GM12878 (cell line): ENCODE measurements at regions not wholly inside any gene's neighbourhood (a gene's known extent, or its start where the extent isn't known, plus 50 kb on each side); places are given as distances from the start of the nearest gene placed in this dataset.

Experiments used
- ATAC-seq: fragments of 200-7000 bp; cut with Tn5 transposase; 3 replicates; pipeline ENCODE4 v1.9.1; 2020; ENCODE audit warnings: mild to moderate bottlenecking, moderate library complexity
- BruUV-seq: library from RNA; stranded (reverse); fragments of 400-500 nt; replicated peaks from 2 replicates; lab custom pipeline; 2021; lab: Mats Ljungman, UMichigan
- CTCF ChIA-PET: fragments of 300-600 bp; sonication (Branson Sonifier 250); formaldehyde crosslinking; extraction: SDS; loops from one replicate; lab custom pipeline; 2021; ENCODE audit warnings: inconsistent platforms; lab: Yijun Ruan, JAX
- POLR2A ChIA-PET: fragments of 350-600 bp; formaldehyde crosslinking; extraction: SDS; loops from one replicate; lab custom pipeline; 2021; ENCODE audit warnings: inconsistent platforms; lab: Charles Lee
- RAD21 ChIA-PET: fragments of 300-600 bp; sonication (Branson Sonifier 250); formaldehyde crosslinking; loops from one replicate; lab custom pipeline; 2023; ENCODE audit warnings: antibody characterized with exemption; ENCODE audit not compliant: unreplicated experiment; lab: Charles Lee
- SMC1A ChIA-PET: fragments of 300-600 bp; sonication (Branson Sonifier 250); formaldehyde crosslinking; loops from one replicate; lab custom pipeline; 2023; ENCODE audit not compliant: unreplicated experiment, uncharacterized antibody; lab: Charles Lee
- DNase-seq: peaks from one replicate; pipeline ENCODE4 v3.0.0-alpha.2; 2011; ENCODE audit warnings: low read depth, low spot score
- FAIRE-seq: peaks from 3 replicates; lab custom pipeline; 2011; peaks lifted over from hg19 to GRCh38; lab: Jason Lieb, UNC
- H2AFZ ChIP-seq: 2 replicates; pipeline ENCODE4 v1.6.0; 2011; ENCODE audit warnings: low read depth, low read length, control low read depth; ENCODE audit not compliant: control insufficient read depth
- H3K27ac ChIP-seq: 2 replicates; pipeline ENCODE4 v1.5.1; 2011; ENCODE audit warnings: control low read depth; ENCODE audit not compliant: control insufficient read depth, insufficient read depth
- H3K27me3 ChIP-seq, 2 experiments: replicated peaks in 1 of 2; 2 replicates each; pipeline versions ENCODE4 v1.6.0 to v1.6.1; 2011; ENCODE audit warnings: low read length in 1 of 2; ENCODE audit not compliant: control insufficient read depth in 2 of 2, insufficient read depth in 2 of 2
- H3K36me3 ChIP-seq, 2 experiments: 2 replicates each; pipeline ENCODE4 v1.5.1; 2011; ENCODE audit warnings: low read length in 1 of 2; ENCODE audit not compliant: control insufficient read depth in 2 of 2, insufficient read depth in 2 of 2
- H3K4me1 ChIP-seq: 2 replicates; pipeline ENCODE4 v1.6.1; 2011; ENCODE audit warnings: mild to moderate bottlenecking, low read length, moderate library complexity, mixed read lengths; ENCODE audit not compliant: control insufficient read depth, insufficient read depth
- H3K4me2 ChIP-seq: 2 replicates; pipeline ENCODE4 v1.6.0; 2011; ENCODE audit warnings: control low read depth; ENCODE audit not compliant: control insufficient read depth, insufficient read depth
- H3K4me3 ChIP-seq: fragments of 200-600 bp; sonication (generic); 2 replicates; pipeline ENCODE4 v1.5.1; 2016
- H3K79me2 ChIP-seq: 2 replicates; pipeline ENCODE4 v1.6.0; 2011; ENCODE audit warnings: low read length; ENCODE audit not compliant: control insufficient read depth, insufficient read depth
- H3K9ac ChIP-seq: 2 replicates; pipeline ENCODE4 v1.8.0; 2011; ENCODE audit warnings: low read length, control low read depth, mixed read lengths; ENCODE audit not compliant: control insufficient read depth, insufficient read depth
- H3K9me3 ChIP-seq: replicated peaks from 3 replicates; pipeline ENCODE4 v1.5.1; 2011; ENCODE audit warnings: mild to moderate bottlenecking, low read length; ENCODE audit not compliant: control insufficient read depth, insufficient read depth
- H4K20me1 ChIP-seq: 2 replicates; pipeline ENCODE4 v1.6.0; 2011; ENCODE audit not compliant: control insufficient read depth, insufficient read depth
- ATF3 ChIP-seq: IDR thresholded peaks from 2 replicates; pipeline ENCODE4 v1.6.1; 2011; ENCODE audit warnings: low read depth, mild to moderate bottlenecking, low read length, moderate library complexity, borderline replicate concordance; ENCODE audit errors: extremely low read depth
- ATF7 ChIP-seq: fragments of 450-650 bp; IDR thresholded peaks from 2 replicates; pipeline ENCODE4 v1.6.1; 2016; ENCODE audit warnings: low read depth, mild to moderate bottlenecking
- CBX5 ChIP-seq: sonication (generic); IDR thresholded peaks from 2 replicates; pipeline ENCODE4 v1.6.1; 2016; ENCODE audit warnings: low read depth, moderate library complexity, mild to moderate bottlenecking, inconsistent platforms
- FOXK2 ChIP-seq: fragments of 450-650 bp; IDR thresholded peaks from 2 replicates; pipeline ENCODE4 v1.6.1; 2017; ENCODE audit warnings: mild to moderate bottlenecking, moderate library complexity
- IKZF1 ChIP-seq: fragments of 450-650 bp; conservative IDR thresholded peaks from 2 replicates; pipeline ENCODE4 v1.6.1; 2017; ENCODE audit warnings: antibody characterized with exemption, mild to moderate bottlenecking
- IRF3 ChIP-seq: fragments of 450-650 bp; IDR thresholded peaks from 2 replicates; pipeline ENCODE4 v1.6.1; 2014; ENCODE audit warnings: mild to moderate bottlenecking
- KDM1A ChIP-seq: fragments of 200-600 bp; sonication (generic); IDR thresholded peaks from 2 replicates; pipeline ENCODE4 v1.6.1; 2016; ENCODE audit warnings: borderline replicate concordance
- MYB ChIP-seq: fragments of 150-350 bp; IDR thresholded peaks from 2 replicates; pipeline ENCODE4 v1.6.1; 2014; ENCODE audit warnings: mild to moderate bottlenecking, low read depth, low read length, borderline replicate concordance
- NFIC ChIP-seq: IDR thresholded peaks from 2 replicates; pipeline ENCODE4 v1.6.1; 2012; ENCODE audit warnings: low read depth, mild to moderate bottlenecking, inconsistent platforms, low read length, moderate library complexity
- NFXL1 ChIP-seq: fragments of 450-650 bp; IDR thresholded peaks from 2 replicates; pipeline ENCODE4 v1.6.1; 2017; ENCODE audit warnings: antibody characterized with exemption, mild to moderate bottlenecking, borderline replicate concordance
- NFYB ChIP-seq: IDR thresholded peaks from 2 replicates; pipeline ENCODE4 v1.6.1; 2011; ENCODE audit warnings: low read depth, mild to moderate bottlenecking, low read length, improper control_type of control experiment, moderate library complexity; ENCODE audit not compliant: insufficient read depth
- NKRF ChIP-seq: fragments of 450-650 bp; conservative IDR thresholded peaks from 2 replicates; pipeline ENCODE4 v1.6.1; 2017; ENCODE audit warnings: mild to moderate bottlenecking, moderate library complexity
- PAX8 ChIP-seq: fragments of 450-650 bp; IDR thresholded peaks from 2 replicates; pipeline ENCODE4 v1.6.1; 2017; ENCODE audit warnings: mild to moderate bottlenecking, moderate library complexity
- PKNOX1 ChIP-seq: fragments of 450-650 bp; IDR thresholded peaks from 2 replicates; pipeline ENCODE4 v1.6.1; 2016; ENCODE audit warnings: mild to moderate bottlenecking
- PML ChIP-seq: IDR thresholded peaks from 2 replicates; pipeline ENCODE4 v1.6.1; 2012; ENCODE audit warnings: low read length, inconsistent platforms
- RELB ChIP-seq: fragments of 450-650 bp; IDR thresholded peaks from 2 replicates; pipeline ENCODE4 v1.6.1; 2017; ENCODE audit warnings: low read depth, mild to moderate bottlenecking, moderate library complexity
- TBL1XR1 ChIP-seq: IDR thresholded peaks from 2 replicates; pipeline ENCODE4 v1.6.1; 2012; ENCODE audit warnings: low read depth, low read length, improper control_type of control experiment
- TCF3 ChIP-seq: IDR thresholded peaks from 2 replicates; pipeline ENCODE4 v1.6.1; 2012; ENCODE audit warnings: low read depth, mild to moderate bottlenecking, low read length, borderline replicate concordance; ENCODE audit not compliant: insufficient read depth
- ZNF207 ChIP-seq: fragments of 450-650 bp; IDR thresholded peaks from 2 replicates; pipeline ENCODE4 v1.6.1; 2014; ENCODE audit warnings: antibody characterized with exemption, mild to moderate bottlenecking, borderline replicate concordance
- ZNF274 ChIP-seq: IDR thresholded peaks from one replicate; pipeline ENCODE4 v1.8.0; 2011; ENCODE audit not compliant: insufficient read length, insufficient read depth
- WGBS: methylation state at CpG from one replicate; pipeline ENCODE4 v1.1.6; 2016; ENCODE audit warnings: low lambda C conversion rate; ENCODE audit not compliant: insufficient replicate concordance, insufficient coverage; ENCODE audit errors: missing lambda C conversion rate; 5-methylcytosine and 5-hydroxymethylcytosine counted together
- in situ Hi-C: fragments of 300-500 bp; cut with MboI; formaldehyde crosslinking; loops from 9 replicates; pipeline ENCODE4 v1.14.3; 2018; ENCODE audit warnings: mixed read lengths
- intact Hi-C: fragments of 100-400 bp; cut with micrococcal nuclease; formaldehyde crosslinking; loops from one replicate; pipeline ENCODE4 v1.14.2; 2022; ENCODE audit not compliant: unreplicated experiment

GRCh38 chr2:16103614-16104314 lies 163.4 kb downstream of the MYCN start:
- H3K79me2 ChIP-seq: no peaks in the 10 kb centered on the region
- CTCF ChIA-PET: interaction anchor here (0.7 kb wide), 1 partner anchor 782 kb away, joined by 3 read pairs; no protein-coding TSS in a partner anchor
- H3K27ac ChIP-seq: no peak overlapping the region
- no peaks in the 10 kb centered on the region; a peak in 1 of 4 replicates for H3K27me3 ChIP-seq
- ATAC-seq (no peak), DNase-seq (no peak), FAIRE-seq (no peak)
- 30% methylated on average over 11 of the region's 12 CpGs for WGBS
- H3K9ac ChIP-seq: no peak overlapping the region
- H3K4me2 ChIP-seq: no peak overlapping the region
- no peaks in the 10 kb centered on the region for H3K36me3 ChIP-seq
- no peaks in the 10 kb centered on the region for H4K20me1 ChIP-seq
- no peak overlapping the region for H2AFZ ChIP-seq
- SMC1A ChIA-PET: no interaction called here
- in situ Hi-C loops: no loop called here
- no TSS peak for BruUV-seq
- no peak overlapping the region for H3K4me3 ChIP-seq
- TF ChIP-seq NFIC (no peak), NFXL1 (no peak), CBX5 (no peak), FOXK2 (no peak), MYB (no peak), ZNF207 (no peak), NKRF (no peak), PKNOX1 (no peak), PAX8 (no peak), IRF3 (no peak), TCF3 (no peak), IKZF1 (no peak), ZNF274 (no peak), PML (no peak), RELB (no peak), ATF7 (no peak), TBL1XR1 (no peak), ATF3 (no peak), NFYB (no peak), KDM1A (no peak)
- RAD21 ChIA-PET: no interaction called here
- no peaks in the 10 kb centered on the region for H3K4me1 ChIP-seq
- H3K9me3 ChIP-seq: no peaks in the 10 kb centered on the region
- POLR2A ChIA-PET: no interaction called here
- intact Hi-C loops: no loop called here
